ENCODE measurements at regions not wholly inside any gene's neighbourhood (a gene's known extent, or its start where the extent isn't known, plus 50 kb on each side); places are given as distances from the start of the nearest gene placed in this dataset.
A peak's percentile ranks its signal among the peaks of the same experiment; 100 is the strongest.
"Not testable (repeated sequence)": the region's sequence is repeated elsewhere in the genome, so short reads cannot be mapped to it uniquely, and the experiment has no call there.

DNA sequence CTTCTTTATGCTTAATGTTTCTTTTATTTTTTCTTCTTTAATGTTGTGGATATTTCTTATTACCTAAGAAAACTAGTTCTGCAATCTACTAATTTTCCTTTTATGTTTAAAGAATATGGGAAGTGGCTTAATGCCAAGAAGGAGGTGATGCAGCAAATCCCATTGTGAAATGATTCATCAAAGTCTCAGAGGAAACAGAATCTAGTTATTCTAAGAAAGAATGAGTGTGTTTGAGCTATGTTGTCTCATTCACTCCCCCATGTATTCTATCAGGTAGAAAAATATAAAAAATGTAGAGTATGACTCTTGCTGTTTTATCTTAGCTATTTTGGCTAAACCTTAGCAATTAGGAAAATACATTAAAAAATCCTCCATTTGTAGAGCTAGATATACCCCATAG is 659.9 kb upstream of the RGS18 start:
- peak; percentile 34 for DNase-seq (ENCODE audit: low read depth)
- no peak overlapping the region for H3K4me3 ChIP-seq (ENCODE audit: low read length)
- no peak for TF ChIP-seq CTCF (conservative IDR thresholded peaks at IDR 0.05; ENCODE audit: low read depth, low read length)

DNA sequence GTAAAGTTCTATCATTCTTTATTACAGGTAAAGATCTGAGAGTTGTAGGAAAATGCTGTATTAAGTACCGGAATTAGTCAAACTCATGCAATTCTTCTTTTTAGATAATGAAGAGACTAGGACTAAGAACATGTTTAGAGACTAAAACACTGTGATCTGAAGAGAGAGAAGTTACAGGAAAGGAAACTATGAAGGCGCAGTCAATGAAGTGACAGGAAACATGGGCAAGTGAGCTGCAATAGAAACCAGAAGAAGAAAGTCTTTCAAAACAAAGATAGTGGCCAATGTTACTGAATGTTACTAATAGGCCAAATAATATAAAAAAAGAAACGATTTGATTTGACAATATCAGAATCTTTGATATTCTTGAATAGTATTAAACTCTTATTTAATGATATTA is 659.4 kb upstream of the RGS18 start:
- no peak for TF ChIP-seq CTCF (conservative IDR thresholded peaks at IDR 0.05; ENCODE audit: low read depth, low read length)
- no peak for DNase-seq (ENCODE audit: low read depth)

DNA sequence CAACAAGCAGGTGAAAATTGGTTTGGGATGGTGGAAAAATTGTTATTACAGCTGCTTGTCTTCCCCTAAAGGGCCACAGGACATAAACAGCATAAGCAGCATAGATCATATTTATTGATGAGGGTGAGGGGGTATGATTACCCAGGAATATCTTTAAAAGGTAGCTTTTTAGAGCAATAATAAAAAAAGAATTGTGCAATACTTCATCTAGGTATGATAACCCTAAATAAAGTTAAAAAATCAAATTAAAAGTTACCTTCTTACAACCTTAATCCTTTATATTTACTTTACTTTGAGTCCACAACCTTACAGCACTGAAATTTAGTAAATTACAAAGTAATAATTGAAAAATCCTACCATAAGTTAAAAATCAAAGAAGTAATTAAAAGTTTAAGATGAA is 653.3 kb upstream of the RGS18 start:
- no peak overlapping the region for H3K4me3 ChIP-seq (ENCODE audit: low read length)
- TF ChIP-seq CTCF (conservative IDR thresholded peaks at IDR 0.05; ENCODE audit: low read depth, low read length), result no peak
- DNase-seq (ENCODE audit: low read depth), result no peak

More for the DNA sequence above, 659.4 kb upstream of the RGS18 start:
- H3K4me3 ChIP-seq (ENCODE audit: low read length), result no peak overlapping the region

DNA sequence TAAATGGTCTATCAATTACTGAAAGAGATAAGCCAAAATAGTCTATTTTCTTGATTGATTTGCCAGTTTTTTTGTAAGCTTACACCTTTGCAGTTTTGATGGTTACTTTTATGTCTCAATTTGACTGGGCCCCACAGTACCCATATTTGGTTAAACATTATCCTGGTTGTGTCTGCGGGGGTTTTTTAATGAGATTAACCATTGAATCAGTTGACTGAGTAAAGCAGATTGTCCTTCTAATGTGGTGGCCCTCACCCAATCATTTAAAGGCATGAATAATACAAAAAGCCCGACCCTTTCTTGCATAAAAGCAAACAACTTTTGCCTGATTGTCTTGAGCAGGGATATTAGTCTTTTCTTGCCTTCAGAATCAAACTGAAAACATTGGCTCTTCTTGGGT is 650.0 kb upstream of the RGS18 start:
- H3K4me3 ChIP-seq (ENCODE audit: low read length), result no peak overlapping the region
- TF ChIP-seq CTCF (conservative IDR thresholded peaks at IDR 0.05; ENCODE audit: low read depth, low read length), result no peak
- no peak for DNase-seq (ENCODE audit: low read depth)

DNA sequence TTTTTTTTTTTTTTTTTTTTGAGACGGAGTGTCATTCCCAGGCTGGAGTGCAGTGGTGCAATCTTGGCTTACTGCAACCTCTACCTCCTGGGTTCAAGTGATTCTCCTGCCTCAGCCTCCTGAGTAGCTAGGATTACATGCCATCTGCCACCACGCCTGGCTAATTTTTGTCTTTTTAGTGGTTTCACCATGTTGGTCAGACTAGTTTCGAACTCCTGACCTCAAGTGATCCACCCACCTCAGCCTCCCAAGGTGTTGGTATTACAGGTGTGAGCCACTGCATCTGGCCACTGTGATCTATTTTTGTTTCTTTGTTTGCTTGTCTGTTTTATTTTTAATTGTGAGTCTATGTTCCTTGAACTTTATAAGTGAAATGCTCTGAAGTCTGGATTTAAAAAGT is 646.8 kb upstream of the RGS18 start:
- DNase-seq (ENCODE audit: low read depth); H3K4me3 ChIP-seq (ENCODE audit: low read length): not testable (repeated sequence)

- no peak for DNase-seq (ENCODE audit: low read depth)
- H3K4me3 ChIP-seq (ENCODE audit: low read length), result no peak overlapping the region
- no peak for TF ChIP-seq CTCF (conservative IDR thresholded peaks at IDR 0.05; ENCODE audit: low read depth, low read length)
These were observed 640.4 kb upstream of the RGS18 start for GRCh38 chr1:191517826-191518225.

- no peak for DNase-seq (ENCODE audit: low read depth)
- H3K4me3 ChIP-seq (ENCODE audit: low read length), result no peak overlapping the region
- TF ChIP-seq CTCF (conservative IDR thresholded peaks at IDR 0.05; ENCODE audit: low read depth, low read length), result no peak
These were observed 638.7 kb upstream of the RGS18 start for GRCh38 chr1:191519519-191519918.

GRCh38 chr1:191520345-191520744 is 637.9 kb upstream of the RGS18 start:
- no peak for DNase-seq (ENCODE audit: low read depth)
- no peak overlapping the region for H3K4me3 ChIP-seq (ENCODE audit: low read length)
- no peak for TF ChIP-seq CTCF (conservative IDR thresholded peaks at IDR 0.05; ENCODE audit: low read depth, low read length)

DNA sequence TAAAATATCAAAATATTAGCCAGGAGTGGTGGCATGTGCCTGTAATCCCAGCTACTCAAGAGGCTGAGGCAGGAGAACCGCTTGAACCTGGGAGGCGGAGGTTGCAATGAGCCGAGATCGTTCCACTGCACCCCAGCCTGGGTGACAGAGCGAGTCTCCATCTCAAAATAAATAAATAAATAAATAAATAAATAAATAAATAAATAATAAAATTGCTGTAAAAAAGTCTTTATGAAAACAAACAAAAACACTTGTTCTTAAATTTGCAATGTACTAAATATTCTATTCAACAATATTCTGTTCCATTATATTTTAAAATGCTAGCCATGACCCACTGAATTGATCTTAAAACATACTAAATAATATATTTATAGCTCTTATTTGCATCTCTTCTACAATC is 632.3 kb upstream of the RGS18 start:
- DNase-seq (ENCODE audit: low read depth); H3K4me3 ChIP-seq (ENCODE audit: low read length): not testable (repeated sequence)
